NCI-H1930 (cell line): ENCODE measurements at regions not wholly inside any gene's neighbourhood (a gene's known extent, or its start where the extent isn't known, plus 50 kb on each side); places are given as distances from the start of the nearest gene placed in this dataset.
"Not testable (repeated sequence)": the region's sequence is repeated elsewhere in the genome, so short reads cannot be mapped to it uniquely, and the experiment has no call there.

Experiments used
- DNase-seq, 2 experiments: peaks; one replicate each; lab custom pipeline; 2025; lab: John Stamatoyannopoulos, UW

DNA sequence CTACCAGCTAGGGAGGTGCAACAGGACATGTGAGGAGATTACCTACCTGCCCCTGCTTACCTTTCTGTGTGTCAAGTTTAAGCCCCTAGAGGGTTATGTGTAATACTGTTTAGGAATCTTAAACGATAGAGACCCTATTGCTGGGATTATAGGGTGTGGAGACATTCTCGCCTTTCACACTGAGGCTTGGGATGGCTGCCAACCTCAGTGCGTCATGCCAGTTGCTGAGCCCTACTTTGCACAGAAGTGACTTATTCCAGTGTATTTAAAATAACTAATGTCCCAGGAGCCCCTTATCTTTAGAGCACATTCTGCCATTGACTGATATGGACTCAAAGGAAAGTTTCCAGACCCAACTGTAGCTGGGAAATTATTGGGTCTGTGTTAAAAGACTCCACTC is 76.6 kb upstream of the XPA start:
- DNase-seq, result no peak

DNA sequence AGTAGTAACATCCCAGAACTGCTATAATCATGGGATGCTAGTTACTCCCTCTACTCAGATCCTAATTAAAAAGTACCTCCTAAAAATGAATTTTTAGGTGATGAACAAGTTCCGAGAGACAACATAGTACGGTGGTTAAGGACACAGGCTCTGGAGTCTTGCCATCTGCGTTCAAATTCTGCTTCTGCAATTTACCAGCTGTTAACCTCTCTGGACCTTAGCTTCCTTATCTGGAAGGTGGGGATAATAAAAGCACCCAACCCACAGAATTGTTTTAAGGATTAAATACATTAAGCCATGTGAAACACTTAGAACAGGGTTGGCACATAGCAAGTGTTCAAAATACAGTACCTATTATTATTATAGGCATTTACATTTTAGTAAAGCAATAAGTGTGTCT is 77.5 kb upstream of the XPA start:
- no peak for DNase-seq

DNA sequence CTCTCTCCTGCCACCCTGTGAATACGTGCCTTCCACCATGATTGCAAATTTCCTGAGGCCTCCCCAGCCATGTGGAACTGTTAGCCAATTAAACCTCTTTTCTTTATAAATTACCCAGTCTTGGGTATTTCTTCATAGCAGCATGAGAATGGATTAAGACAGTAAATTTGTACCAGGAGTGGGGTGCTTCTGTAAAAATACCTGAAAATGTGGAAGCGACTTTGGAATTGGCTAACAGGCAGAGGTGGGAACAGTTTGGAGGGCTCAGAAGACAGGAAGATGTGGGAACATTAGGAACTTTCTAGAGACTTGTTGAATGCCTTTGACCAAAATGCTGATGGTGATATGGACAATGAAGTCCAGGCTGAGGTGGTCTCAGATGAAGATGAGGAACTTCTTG is 74.3 kb upstream of the FOXE1 start:
- not testable (repeated sequence) for DNase-seq

DNA sequence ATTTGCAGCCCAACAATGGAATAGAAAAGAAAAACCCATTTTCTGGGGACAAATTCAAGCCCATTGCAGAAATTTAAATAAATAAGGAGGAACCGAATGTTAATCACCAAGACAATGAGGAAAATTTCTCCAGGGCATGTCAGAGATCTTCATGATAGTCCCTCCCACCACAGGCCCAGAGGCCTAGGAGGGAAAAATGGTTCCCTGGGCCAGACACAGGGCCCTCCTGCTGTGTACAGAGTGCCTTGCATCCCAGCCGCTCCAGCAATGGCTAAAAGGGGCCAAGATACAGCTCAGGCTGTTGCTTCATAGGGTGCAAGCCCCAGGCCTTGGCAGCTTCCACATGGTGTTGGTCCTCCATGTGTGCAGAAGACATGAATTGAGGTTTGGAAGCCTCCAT is 73.4 kb upstream of the FOXE1 start:
- DNase-seq, result no peak

DNA sequence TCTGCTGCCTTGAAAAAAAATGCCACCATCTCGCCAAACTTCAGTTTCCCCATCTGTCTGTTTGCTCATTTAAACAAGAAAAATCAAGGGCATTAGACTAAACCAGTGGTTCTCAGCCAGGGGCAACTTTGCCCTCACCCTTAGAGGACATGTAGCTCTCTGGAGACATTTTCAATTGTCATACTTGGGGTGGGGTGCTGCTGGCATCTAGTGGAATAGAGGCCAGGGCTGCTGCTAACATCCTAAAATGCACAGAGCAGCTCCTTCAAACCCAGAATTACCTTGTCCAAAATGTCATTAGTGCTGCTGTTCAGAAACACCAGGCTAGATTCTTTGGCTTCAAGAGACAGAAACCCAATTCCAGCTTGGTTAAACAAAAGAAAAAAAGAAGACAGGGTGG is 71.1 kb upstream of the FOXE1 start:
- no peak for DNase-seq

DNA sequence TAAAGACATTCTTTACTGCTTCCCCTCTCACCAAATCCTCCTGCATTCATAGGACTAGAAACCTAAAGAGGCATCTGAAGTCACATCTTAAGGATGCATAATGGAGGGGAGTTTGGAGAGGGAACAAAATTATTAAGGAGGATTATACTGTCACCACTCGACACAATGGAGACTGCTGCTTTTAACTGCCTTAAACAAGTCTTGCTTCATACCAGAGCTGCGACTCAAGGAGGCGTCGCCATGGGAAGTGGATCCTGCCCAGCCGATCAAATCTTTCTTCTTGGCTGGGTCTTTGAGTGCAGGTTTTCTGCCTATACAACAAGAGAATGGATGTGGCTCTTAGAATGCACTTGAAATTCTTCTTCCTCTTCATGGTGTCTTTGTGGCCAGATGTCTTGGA is 66.7 kb upstream of the FOXE1 start:
- no peak for DNase-seq

DNA sequence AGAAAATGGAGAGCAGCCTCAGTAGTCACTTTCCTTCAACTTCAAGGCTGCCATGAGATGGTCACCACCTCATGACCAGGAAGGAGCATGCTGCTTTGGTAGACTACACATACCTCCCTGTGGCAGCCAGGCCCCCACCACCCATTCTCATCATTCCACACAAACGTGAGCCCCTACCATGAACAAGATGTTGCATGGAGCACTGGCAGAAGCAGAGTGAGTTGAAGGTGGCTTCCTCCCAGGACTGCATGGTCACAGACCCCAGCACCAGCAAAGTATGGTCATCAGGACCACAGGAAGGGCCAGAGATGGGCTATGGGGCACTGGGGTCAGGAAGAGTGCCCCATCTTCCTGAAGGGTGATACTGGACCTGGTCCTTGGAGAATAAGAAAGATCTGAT is 65.5 kb upstream of the FOXE1 start:
- no peak for DNase-seq

DNA sequence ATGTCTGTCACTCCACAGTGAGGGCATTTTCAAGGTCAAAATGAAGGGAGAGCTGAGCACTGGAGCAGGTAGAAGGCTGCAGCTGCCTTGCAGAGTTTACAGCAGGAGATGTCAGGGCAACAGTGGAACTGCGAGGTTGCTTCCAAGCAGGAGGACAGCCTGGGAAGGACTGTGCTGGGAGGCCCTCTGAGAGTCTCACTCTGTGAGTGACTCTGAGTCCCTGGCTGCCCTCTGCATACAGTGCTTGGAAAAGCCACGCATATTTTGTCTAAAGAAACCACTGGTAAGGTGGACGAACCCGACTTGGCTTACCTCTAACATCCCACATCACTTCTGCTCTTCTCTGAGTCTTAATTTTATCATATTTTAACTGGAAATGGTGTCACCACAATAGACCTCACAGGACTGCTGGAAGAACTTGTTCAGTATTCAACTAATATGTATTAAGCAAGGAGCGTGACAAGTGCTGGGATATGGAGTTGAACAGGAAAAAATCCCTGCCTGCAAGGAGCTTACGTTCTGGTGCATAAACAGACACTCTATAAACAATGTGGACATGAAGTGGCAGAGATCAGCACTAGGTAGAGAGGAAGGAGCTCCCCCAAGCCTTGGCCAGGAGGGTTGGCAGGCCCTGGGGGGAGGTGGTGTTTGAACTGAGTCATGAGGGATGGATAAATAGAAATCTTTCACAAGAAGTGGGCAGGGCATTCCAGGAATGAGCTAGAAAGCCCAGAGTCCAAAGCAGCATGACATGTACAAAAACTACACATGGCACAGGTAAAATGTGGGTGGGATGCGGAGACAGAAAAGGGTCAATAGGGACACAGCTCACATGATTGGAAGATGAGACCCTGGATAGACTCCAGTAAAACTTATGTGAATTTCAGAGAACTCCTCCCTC is 64.0 kb upstream of the FOXE1 start:
- DNase-seq, result no peak

DNA sequence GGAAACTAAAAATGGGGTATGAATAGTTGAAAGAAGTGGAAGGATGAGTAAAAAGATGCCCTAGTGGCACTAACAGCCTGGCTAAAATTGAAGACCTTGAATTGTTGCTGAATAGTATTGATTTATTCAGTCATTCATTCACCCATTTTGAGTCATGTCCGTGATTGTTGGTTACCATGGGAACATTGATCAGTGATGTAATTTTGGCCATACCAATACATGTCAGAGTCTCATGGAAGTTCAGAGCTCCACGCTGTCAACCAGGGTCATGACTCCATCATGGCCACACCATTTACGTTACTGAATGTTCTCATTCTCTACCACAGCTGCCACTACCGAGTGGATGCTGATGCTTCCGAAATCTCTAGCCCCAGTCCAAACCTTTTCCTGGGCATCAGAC is 62.5 kb upstream of the FOXE1 start:
- DNase-seq, result no peak

DNA sequence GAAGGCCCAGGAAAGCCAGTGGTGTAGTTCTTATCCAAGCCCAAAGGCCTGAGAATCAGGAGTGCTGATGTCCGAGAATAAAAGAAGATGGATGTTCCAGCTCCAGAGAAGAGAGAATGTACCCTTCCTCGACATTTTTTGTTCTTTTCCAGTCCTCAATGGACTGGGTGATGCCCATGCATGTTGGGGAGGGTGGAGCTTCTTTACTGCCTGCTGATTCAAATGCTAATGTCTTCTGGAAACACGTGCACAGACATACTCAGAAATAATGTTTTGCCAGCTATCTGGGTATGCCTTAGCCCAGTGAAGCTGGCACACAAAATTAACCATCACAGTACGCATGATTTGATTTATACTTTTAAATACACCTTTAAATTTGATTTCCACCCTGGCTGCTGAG is 61.5 kb upstream of the FOXE1 start:
- no peak for DNase-seq

DNA sequence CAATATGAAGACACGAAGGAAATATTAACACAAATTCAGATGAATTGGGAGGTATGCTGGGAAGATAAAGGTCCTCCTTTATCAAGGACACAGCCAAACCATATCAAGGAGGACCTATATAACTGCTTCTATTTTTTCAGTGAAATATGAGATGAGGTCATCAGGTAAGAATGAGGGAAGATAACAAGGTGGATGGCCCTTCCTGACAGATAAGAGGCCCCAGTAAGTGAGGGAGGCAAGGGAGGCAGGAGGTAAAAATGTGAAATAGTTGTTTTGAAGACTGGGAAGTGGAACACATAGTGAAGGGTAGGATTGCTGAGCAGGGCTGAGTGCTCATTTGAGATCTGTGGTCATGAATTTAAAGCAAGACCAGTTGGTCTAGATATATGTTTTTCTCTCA is 60.0 kb upstream of the FOXE1 start:
- DNase-seq, result no peak

DNA sequence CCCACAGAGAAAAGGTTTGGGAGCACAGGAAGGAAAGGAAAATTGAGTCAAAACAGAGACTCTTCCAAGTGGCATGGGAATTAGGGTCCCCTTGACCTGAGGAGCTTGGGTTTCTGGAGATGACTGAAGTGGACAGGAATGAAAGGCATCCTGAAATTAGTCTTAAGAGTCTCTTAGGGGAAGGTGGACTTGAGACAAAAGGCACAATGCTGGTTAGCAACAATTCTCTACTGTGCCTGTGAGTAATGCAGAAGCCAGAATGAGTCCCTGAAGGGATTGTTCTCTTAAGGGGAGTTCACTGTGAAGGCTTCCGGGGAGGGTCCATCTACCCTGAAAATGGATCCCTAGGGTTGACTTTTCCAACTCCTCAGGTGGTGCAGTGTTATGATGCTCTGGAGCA is 58.4 kb upstream of the FOXE1 start:
- DNase-seq, result no peak

DNA sequence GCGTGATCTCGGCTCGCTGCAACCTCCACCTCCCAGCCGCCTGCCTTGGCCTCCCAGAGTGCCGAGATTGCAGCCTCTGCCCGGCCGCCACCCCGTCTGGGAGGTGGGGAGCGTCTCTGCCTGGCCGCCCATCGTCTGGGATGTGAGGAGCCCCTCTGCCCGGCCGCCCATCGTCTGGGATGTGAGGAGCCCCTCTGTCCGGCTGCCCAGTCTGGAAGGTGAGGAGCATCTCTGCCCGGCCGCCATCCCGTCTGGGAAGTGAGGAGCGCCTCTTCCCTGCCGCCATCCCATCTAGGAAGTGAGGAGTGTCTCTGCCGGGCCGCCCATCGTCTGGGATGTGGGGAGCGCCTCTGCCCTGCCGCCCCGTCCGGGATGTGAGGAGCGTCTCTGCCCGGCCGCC is 56.9 kb upstream of the FOXE1 start:
- not testable (repeated sequence) for DNase-seq

DNA sequence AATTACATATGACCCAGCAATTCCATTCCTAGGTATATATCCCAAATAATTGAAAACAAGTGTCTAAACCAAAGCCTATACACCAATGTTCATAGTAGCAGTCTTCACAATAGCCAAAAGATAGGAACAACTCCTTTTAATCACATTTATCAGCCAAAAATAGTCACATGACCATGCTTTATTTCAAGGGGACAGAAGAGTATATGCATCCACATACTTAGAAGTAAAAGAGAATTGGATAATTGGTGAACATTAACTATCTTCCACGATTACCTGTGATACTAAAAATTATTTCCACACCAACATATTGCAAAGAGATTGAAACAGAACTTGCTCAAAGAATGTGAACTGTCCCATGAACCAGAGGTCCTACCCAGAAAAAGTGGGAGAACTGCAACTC is 51.8 kb upstream of the FOXE1 start:
- DNase-seq, result no peak

DNA sequence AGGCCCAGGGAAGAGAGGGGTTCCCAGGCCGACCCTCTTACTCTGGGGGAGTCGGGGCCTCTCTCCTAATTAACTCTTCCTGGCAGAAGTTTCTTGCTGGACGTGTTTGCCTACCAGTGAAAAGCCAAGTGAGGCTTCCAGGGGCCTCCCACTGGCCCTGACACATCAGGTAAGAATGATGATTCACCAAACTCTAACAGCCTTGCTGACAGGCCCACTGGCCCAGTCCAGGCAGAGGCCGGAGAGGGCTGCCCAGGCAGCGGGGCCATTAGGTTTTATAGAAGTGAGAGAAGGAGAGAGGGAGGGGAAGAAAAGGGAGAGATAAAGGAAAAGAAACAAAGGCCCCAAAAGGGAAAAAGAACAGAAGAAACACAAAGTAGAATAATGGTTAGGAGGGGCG is 50.8 kb upstream of the FOXE1 start:
- DNase-seq, result no peak

DNA sequence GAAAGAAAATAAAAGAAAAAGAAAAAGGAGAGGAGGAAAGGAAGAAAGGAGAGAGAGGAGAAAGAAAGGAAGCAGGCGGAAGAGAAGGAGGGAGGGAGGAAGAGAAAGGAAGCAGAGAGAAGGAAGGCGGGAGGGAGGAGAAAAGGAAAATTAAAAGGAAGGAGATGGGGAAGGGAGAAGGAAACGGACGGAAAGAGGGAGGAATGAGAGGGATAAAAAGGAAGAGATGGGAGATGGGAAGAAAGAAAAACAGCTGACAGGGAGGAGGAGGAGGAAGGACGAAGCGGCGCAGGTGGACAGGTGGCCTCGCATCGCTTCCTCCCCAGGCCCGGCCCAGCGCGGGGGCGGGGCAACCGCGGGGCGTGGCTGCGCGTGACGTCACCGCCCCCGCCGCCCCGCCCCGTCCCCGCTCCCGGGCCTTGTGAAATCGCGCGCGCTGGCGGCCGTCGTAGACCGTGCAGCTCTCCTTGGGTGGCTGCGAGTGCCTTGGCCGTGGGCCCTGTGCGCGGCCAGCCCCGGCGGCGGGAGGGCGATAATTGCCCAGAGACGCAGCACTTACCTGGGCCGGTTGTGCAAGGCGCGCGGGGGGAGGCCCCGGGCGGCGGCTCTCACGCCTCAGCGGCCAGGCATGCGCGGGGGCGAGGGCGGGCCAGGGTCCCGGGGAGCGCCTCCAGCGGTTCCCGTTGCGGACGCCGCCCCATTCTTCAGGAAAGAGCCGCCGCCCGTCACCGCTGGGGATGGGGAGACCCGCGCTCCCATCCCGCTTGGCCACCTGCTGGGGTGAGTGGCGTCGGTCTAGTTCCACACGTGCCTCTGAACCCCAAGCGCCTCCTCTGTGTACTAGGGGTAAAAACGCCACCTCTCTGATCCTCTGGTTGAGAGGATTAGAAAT is 49.6 kb upstream of the FOXE1 start:
- peak; percentile 73 to 83 for DNase-seq
